NCI-H774 (cell line): ENCODE measurements at regions not wholly inside any gene's neighbourhood (a gene's known extent, or its start where the extent isn't known, plus 50 kb on each side); places are given as distances from the start of the nearest gene placed in this dataset.
"Not testable (repeated sequence)": the region's sequence is repeated elsewhere in the genome, so short reads cannot be mapped to it uniquely, and the experiment has no call there.

ENCODE experiments used
- DNase-seq: peaks from one replicate; lab custom pipeline; 2025; lab: John Stamatoyannopoulos, UW

DNA sequence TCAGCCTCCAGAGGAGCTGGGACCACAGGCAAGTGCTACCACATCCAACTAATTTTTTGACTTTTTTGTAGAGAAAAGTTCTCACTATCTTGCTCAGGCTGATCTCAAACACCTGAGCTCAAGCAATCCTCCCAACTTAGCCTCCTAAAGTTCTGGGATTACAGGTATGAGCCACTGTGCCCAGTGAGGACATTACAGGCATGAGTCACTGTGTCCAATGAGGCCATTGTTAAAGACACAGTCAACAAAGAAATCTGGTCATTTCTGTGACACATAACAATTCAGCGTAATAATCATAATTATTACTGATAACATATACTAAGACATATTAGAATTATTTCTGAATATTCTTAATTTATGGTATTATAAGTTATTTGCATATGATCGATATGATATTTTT lies 463.4 kb upstream of the NDN start:
- no peak for DNase-seq

- DNase-seq: not testable (repeated sequence)
Observed at GRCh38 chr15:24158306-24158705, 471.2 kb upstream of the NDN start.

DNA sequence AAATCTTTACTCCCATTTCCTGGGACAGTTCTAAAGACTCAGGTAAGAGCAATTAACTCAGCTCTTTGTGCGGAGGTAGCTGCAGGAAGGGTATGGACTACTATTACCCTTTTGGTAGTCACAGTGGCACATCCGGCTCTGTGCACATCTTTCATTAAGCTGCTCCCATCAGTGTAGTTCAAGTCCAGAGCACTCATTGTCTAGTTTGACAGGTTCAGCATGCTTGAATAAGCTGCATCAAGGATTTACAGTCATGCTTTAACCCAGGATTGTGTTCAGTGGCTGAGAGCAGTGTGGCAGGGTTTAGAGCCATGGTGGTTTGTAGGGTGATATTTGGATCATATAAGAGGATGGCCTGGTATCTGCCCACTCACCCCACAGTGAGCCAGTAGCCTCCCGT lies 478.4 kb upstream of the NDN start:
- not testable (repeated sequence) for DNase-seq

DNA sequence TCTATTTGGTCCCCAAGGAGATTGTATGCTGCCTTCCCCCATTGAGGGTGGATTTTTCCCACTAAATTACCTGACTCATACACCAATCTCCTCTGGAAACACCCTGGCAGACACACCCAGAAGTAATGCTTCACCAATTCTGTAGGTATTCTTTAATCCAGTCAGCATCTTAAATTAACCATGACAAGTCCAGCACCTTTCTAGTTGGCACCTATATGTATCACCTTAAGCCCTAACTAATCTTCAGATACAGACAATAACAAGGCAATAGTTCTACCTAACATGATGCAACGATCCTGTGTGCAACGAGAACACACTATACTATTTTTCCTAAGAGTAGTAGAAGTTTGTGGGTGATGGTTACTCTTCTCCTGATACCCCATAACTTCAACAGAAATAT lies 473.3 kb upstream of the NPAP1 start:
- not testable (repeated sequence) for DNase-seq

DNA sequence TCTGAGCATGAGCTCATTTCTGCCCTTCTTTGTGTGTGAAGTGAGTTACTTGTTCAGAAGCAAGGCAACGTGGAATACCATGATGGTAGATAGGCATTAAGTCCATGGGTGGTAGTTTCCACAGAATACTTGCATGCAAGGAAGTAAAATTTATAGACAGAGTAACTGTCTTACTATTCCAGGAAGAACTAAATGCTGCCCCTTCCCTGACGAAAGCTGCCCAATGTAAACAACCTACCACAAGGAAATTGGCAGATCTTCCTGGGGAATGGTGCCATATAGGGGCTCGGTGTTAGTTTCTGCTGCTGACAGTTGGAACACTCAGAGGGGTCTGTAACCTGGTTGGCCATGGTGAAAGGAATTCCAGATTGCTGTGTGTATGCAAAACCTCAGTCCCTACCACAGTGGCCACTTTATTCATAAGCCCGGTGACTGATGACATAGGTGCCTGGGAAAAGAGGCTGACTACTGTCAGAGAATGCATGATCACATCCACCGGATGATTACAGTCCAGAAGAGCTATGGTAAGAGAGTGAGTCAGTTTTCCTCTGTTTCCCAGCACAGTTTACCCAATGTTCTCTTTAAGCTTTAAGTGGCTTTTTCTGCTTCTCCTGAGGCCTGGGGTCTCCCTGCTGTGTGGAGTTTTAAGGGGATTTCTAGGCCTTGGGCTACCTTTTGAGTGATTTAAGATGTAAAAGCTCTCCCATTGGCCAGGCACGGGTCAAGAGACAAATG lies 463.7 kb upstream of the NPAP1 start:
- not testable (repeated sequence) for DNase-seq

DNA sequence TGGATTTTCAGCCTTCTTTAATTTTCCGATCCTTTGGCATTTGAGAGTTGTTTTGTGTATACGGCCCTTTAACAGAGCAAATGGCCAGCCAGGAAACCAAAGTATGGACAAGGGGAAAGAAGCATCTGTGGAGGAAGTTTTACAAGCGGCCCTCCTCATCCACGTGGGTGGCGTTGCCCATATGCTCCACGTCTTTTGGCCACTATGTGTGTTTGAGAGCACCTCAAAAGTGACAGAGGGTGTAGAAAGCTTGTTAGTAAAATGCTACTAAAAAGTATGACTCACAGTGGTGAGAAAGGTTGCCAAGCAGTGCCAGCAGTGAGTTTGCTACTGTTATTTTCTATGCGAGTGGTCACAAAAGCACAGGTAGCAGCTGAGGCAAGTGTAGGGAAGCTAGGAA lies 451.8 kb upstream of the NPAP1 start:
- no peak for DNase-seq

DNA sequence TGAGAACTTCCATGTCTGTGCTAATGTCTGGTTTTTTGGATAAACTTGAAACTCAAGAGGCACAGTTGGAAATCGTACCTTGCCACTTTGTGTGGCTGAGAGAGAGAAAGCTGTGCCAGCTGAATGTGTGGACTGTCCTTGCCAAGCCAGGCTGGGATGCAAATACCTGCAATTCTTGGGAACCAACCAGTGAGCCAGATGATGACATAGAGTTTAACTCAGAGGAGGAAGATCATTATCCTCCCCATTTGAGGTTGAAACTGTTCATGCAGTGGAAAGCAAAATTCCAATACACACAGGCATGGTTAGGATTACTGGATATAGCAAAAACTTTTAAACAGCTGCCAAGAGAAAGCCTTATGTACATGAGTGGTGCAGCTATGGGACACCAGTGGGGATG lies 451.4 kb upstream of the NPAP1 start:
- no peak for DNase-seq

DNA sequence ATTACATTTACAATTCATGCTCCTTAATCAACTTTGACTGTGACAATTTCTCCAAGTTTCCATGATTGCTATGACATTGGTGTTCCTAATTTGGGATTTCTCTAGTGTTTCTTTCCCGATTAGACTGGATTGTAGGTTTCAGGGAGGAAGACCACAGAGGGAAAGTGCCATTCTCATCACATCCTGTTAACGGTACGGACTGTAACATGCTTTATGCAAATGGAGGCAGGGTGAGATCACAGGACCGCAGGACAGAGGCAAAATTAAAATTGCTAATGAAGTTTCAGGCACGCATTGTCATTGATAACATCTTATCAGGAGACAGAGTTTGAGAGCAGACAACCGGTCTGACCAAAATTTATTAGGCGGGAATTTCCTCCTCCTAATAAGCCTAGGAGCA lies 446.7 kb upstream of the NPAP1 start:
- not testable (repeated sequence) for DNase-seq

DNA sequence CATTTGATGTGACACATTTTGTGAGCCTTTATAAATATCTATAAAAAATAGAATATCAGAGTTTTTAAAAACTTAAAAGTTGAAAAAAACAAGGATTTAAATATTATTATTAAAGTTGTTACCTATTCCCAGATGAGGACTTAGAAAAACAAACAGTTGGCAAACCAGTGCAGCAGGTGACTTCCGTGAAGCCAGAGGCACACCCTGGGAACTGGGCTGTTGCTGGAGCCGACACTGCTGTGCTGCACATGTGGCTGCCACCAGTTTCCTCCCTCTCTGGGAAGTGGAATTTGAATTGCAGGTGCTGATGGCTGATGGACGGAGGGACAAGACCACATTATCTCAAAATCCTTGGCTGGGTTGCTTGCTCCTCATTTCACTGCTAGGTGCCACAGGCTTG lies 442.4 kb upstream of the NPAP1 start:
- DNase-seq: not testable (repeated sequence)

GRCh38 chr15:24240580-24240979 lies 435.0 kb upstream of the NPAP1 start:
- not testable (repeated sequence) for DNase-seq

DNA sequence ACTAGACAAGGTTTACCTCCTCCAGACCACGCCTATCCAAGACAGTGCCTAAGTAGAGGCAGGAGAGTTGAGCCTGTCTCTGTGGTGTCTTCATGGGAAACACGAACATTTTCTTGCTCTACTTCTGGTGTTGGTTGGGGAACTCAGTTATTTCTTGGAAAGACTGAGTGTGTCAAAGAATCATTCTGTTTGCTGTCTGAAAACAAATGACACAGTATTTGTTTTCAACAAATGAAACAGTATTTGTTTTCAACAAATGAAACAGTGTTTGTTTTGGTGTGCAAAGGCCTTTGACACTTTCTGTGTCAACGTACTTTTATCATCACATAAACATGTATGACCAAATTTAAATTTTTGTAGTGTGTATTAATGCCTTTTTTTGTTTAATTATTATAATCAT lies 416.5 kb upstream of the NPAP1 start:
- not testable (repeated sequence) for DNase-seq

GRCh38 chr15:24260407-24260806 lies 415.2 kb upstream of the NPAP1 start:
- DNase-seq: not testable (repeated sequence)

DNA sequence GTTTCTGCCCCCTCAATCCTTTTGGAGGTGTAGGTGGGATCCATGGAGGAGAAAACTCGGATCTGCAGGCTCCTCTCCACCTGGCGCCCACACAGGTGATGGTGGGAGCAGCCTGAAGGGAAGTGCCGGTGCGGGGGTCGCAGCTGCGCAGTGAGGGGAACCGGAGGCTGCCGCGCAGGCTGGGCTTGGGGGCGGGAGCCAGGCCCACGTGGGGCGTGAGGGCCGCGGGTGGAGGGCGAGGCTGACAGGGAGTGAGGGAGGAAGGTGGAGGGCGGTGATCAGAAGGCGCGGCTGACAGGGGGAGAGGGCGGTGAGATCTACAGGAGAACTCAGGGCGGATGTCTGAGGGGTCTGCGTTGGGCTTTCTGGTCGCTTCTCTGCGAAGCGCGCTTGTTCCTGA lies 414.7 kb upstream of the NPAP1 start:
- not testable (repeated sequence) for DNase-seq

- not testable (repeated sequence) for DNase-seq
Observed at GRCh38 chr15:24268536-24269165, 406.9 kb upstream of the NPAP1 start.

DNA sequence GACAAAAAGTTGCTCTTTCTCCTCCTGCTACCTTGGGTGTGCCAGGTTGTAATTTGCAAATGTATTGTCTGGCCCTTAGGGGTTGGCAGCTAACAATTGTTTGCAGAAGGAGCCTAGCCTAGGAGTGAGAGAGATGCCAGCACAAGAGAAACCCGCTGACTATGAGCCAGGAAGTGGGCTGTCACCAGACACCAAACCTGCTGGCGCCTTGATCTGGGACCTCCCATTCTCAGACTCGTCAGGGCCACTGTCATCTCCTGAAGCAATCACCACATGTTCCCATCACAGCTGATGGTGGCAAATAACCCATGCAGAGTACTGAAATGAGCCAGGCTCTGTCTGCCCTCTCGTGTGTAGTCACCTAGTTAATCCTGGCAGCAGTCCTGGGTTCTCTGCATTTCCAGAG lies 406.4 kb upstream of the NPAP1 start:
- DNase-seq: no peak

DNA sequence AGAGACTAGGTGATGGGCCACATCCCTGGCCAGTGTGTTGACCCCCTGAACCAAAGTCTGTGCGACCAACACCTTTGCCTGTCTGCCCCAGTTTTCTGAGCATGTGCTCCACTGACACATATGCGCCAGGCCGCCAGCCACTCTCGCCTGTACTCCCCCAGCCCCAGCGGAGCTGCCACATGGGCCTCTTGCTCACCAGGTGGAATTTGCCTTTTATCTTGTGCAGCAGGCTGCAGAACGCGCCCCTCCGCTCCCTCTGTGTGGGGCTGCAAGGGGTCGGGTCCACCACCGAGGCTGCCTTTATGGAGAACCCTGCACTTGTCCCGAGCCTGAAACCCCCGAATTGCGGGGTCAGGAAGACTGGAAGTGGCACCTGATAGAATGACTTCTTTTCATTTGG lies 405.7 kb upstream of the NPAP1 start:
- DNase-seq: no peak

DNA sequence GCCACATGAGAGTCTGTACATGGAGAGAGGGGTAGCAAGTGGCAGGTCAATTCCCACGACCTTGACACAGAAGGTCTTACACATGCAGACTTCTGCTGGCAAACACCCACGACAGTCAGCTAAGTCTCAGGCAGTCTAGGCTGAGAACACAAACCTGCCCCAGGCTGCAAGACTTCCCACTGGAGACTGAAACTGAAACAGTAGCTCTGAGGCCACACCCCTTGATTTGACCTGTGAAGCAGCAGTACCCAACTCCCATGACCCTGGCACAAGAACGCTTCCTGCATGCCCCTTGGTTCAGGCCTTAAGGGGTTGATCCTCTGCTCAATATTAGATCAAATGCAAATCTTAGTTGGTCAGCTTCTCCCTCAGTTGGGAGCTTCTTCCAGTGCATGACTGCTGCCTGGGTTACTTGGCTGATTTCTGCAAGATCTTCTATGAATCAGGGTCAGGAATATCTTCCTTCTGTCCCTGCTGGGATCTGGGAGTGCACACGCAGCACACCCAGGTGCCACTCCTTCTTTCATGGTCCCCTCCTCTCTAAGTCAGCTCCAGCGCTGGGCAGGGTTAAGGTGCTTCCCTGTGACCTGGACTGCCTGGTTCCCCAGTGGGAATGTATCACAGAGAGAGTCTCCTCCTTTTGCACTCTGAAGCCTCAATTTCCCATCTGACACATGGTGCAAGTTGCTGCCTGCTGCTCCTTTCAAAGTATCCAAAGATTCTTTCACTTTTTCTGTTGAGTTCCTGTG lies 403.9 kb upstream of the NPAP1 start:
- DNase-seq: not testable (repeated sequence)

DNA sequence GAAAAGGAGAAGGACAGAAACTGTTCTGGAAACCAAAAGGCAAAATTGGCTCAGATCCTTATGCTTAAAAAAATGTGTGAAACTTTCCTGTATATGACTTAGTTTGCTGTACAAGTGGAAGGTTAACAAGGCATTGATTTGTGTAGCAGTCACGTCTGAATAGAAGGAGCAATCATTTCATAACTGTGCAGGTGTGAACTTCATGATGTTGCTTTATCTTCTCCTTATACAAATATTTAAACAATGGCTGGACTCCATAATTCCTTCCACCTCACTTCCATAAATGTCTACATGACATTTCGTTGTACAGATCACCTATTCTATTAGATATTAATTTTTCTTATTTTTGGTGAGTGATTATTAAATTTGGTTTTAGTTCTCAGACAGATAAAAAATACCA lies 382.7 kb upstream of the NPAP1 start:
- no peak for DNase-seq

DNA sequence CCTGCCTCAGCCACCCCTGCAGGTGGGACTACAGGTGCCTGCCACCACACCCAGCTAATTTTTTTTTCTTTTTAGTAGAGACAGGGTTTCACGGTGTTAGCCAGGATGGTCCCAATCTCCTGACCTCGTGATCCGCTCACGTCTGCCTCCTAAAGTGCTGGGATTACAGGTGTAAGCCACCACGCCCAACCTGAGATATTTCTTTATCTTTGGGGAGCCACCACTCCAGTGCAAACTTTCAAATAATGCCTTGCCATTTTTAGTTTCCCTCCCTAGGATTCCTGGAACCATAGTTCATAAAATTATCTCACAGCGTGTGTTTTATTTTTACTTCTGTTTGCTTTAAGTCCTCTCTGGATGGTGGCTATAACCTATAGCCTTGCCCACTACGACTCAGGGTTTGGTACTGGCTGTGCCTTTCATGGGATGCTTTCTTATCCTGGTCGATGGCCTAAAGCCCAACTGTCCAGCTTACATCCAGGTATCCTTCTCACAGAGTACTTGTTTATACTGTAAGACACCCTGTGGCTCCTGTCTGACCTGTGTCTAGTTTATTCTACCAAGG lies 374.7 kb upstream of the NPAP1 start:
- not testable (repeated sequence) for DNase-seq

DNA sequence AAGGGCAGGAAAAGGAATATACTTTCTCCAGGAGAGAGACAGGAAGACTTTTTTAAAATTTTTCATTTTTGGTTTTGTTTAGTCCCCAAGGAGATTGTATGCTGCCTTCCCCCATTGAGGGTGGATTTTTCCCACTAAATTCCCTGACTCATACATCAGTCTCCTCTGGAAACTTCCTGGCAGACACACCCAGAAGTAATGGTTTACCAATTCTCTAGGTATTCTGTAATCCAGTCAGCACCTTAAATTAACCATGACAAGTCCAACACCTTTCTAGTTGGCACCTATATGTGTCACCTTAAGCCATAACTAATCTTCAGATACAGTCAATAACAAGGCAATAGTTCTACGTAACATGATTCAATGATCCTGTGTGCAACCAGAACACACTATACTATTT lies 373.6 kb upstream of the NPAP1 start:
- not testable (repeated sequence) for DNase-seq

DNA sequence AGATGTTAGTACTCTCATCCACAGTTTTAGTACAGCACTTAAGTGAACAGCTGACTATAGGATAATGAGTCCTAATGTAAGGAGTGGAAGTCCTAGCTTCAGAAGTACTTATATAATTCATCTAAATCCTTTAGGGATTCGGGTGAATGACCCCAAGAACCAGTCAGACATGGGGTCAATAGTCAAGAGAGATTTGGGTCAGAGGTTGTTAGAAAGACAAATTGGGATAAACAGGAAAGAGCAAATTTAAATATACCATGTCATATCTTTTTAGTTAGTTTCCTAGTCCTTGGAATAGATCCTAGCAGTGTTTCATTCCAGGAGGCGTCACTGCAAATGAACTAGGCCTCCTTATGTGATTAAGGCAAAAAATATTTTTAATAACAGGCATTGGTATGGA lies 370.8 kb upstream of the NPAP1 start:
- not testable (repeated sequence) for DNase-seq

DNA sequence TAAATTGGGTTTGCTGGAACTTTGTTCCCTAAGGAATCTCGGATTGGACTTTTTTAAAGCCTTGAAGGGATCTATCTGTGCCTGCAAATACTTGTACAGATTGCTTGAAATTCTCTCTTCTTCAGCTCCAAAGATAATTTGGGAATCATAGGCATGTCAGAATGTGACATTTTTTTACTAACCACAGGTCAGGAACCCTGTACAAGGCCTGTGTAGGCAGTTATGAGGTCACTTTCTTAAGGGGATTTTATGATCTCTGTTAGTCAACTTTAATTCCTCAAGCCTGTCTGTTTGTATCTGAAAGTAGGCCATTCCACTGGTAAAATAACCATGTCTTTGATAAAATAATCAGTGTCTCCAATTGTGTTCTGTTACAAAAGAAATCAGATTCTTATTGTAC lies 369.9 kb upstream of the NPAP1 start:
- not testable (repeated sequence) for DNase-seq

- DNase-seq: not testable (repeated sequence)
Observed at GRCh38 chr15:24309700-24310099, 365.9 kb upstream of the NPAP1 start.
